Skeletal muscle tissue (tissue), 3 donors: ENCODE measurements at regions not wholly inside any gene's neighbourhood (a gene's known extent, or its start where the extent isn't known, plus 50 kb on each side); places are given as distances from the start of the nearest gene placed in this dataset.
"Not testable (repeated sequence)": the region's sequence is repeated elsewhere in the genome, so short reads cannot be mapped to it uniquely, and the experiment has no call there.

Source experiments
- H3K27ac ChIP-seq: one replicate; pipeline ENCODE4 v1.7.0; 2013; ENCODE audit warnings: mild to moderate bottlenecking, low read depth, low read length, inconsistent platforms
- H3K27me3 ChIP-seq, 3 donors: one replicate each; pipeline ENCODE4 v1.7.0; 2013; ENCODE audit warnings: low read length in 3 of 3; ENCODE audit not compliant: control insufficient read depth in 3 of 3, insufficient read depth in 3 of 3
- H3K36me3 ChIP-seq, 3 donors: one replicate each; pipeline ENCODE4 v1.7.0; 2013; ENCODE audit warnings: low read length in 3 of 3; ENCODE audit not compliant: control insufficient read depth in 3 of 3, insufficient read depth in 3 of 3
- H3K4me1 ChIP-seq, 3 donors: one replicate each; pipeline ENCODE4 v1.7.0; 2013; ENCODE audit warnings: low read length in 3 of 3, mild to moderate bottlenecking in 3 of 3; ENCODE audit not compliant: control insufficient read depth in 3 of 3, insufficient read depth in 3 of 3
- H3K4me3 ChIP-seq, 3 donors: one replicate each; pipeline ENCODE4 v1.7.0; 2013; ENCODE audit warnings: low read length in 3 of 3
- H3K9ac ChIP-seq, 3 donors: one replicate each; pipeline ENCODE4 v1.7.0; 2013; ENCODE audit warnings: low read length in 3 of 3, mild to moderate bottlenecking in 3 of 3, moderate library complexity in 2 of 3, low read depth in 1 of 3
- H3K9me3 ChIP-seq, 3 donors: one replicate each; pipeline ENCODE4 v1.7.0; 2013; ENCODE audit warnings: low read length in 3 of 3; ENCODE audit not compliant: control insufficient read depth in 3 of 3
- donor health status: Osteomylitis.

DNA sequence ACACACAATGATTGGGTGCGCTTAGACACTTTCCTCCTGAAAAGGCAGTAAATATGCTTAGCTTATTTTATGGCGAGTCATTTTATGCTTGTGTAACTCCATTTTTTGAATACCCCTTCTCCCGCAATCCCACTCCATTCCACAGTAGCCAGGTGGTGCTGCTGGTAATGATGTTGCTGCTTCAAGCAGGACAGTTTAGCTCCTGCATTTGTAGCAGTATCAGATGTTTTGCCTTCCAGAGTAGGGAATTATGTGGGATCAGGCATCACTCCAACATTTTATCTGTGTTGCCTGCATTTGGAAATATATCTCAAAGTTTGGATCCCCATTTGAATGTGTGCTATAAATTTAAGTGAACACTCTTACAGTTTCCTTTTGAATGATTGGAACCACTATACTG, 302.1 kb upstream of the SGO1 start:
- H3K36me3 ChIP-seq: no peaks in the 10 kb centered on the region
- H3K4me1 ChIP-seq: no peaks in the 10 kb centered on the region

DNA sequence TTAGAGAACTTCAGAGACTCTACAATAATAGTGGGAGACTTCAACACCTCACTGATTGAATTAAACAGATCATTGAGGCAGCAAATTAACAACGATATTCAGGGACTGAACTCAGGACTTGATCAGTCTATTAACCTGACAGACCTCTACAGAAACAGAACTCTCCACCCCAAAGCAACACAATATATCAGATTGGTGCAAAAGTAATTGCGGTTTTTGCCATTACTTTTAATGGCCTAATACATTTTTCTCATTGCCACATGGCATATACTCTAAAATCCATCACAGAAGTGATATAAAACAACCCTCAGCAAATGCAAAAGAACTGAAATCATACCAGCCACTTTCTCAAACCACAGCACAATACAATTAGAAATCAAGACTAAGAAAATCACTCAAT, 298.1 kb upstream of the SGO1 start:
- peaks cover 0 to 8% (median 0%) of the 10 kb centered on the region in 3 donors for H3K9me3 ChIP-seq
- no peak overlapping the region for H3K4me3 ChIP-seq
- H3K4me1 ChIP-seq: no peaks in the 10 kb centered on the region
- no peak overlapping the region for H3K27ac ChIP-seq
- no peaks in the 10 kb centered on the region for H3K27me3 ChIP-seq
- H3K36me3 ChIP-seq: no peaks in the 10 kb centered on the region
- H3K9ac ChIP-seq: no peak overlapping the region

More for the DNA sequence above, 302.1 kb upstream of the SGO1 start:
- H3K9ac ChIP-seq: no peak overlapping the region
- H3K9me3 ChIP-seq: peaks cover 0 to 8% (median 0%) of the 10 kb centered on the region in 3 donors
- H3K27ac ChIP-seq: no peak overlapping the region
- H3K4me3 ChIP-seq: no peak overlapping the region
- no peaks in the 10 kb centered on the region for H3K27me3 ChIP-seq

GRCh38 chr3:20482350-20482749, 296.3 kb upstream of the SGO1 start:
- Histone ChIP-seq H3K36me3 (no peaks in the 10 kb centered on the region), H3K4me3 (no peak overlapping the region), H3K9me3 (peaks cover 0 to 8% (median 0%) of the 10 kb centered on the region in 3 donors), H3K27me3 (no peaks in the 10 kb centered on the region), H3K4me1 (no peaks in the 10 kb centered on the region), H3K27ac (no peak overlapping the region), H3K9ac (no peak overlapping the region)

DNA sequence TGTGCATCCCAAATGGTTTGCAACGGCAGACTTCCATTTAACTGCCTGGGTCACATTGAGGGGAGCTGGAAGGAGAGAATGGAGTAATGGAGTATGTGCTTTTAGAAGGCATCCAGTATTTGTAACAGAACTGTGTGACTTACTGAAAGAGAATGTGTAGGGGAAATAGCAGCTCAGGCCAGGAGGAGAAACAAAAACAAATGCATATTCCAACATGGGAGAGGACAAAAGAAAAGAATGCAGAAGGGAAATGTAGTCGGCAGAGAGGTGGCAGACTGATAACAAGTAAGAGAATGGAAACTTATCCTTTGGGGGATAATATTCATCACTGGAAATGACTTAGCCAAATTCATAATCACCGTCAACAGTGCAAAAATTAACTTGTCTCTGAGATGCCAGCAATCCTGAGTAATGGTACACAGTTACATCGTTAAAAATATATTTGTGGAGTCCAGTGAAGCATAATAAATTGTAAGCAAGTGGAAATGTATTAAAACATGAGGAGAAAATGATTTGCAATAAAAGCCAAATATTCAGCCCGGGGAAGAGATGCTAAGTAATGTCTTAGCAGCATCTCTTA, 294.9 kb upstream of the SGO1 start:
- no peaks in the 10 kb centered on the region for H3K27me3 ChIP-seq
- no peaks in the 10 kb centered on the region for H3K36me3 ChIP-seq
- H3K4me3 ChIP-seq: no peak overlapping the region
- H3K9ac ChIP-seq: no peak overlapping the region
- no peaks in the 10 kb centered on the region for H3K4me1 ChIP-seq
- H3K9me3 ChIP-seq: peaks cover 0 to 8% (median 0%) of the 10 kb centered on the region in 3 donors
- no peak overlapping the region for H3K27ac ChIP-seq

DNA sequence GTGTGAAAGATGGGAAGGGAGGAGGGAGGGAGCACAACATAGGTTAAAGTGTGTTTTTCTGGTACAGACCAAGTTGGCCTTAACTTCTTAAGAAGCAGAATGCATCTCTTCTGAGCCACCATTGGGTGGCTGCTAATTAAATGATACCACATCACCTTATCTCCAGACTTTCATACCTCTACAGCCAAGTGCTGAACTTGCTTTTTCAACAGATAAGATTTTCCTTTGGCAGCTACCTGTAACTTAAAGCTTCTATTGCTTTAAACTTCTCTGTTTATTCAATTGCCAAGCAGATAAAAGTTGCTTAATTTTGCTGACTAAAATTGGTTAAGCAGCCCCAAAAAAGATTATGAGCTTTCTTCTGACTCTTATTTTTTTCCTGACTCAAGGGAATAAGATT, 292.4 kb upstream of the SGO1 start:
- H3K9ac ChIP-seq: no peak overlapping the region
- H3K27me3 ChIP-seq: no peaks in the 10 kb centered on the region
- H3K36me3 ChIP-seq: no peaks in the 10 kb centered on the region
- peaks cover 0 to 2% (median 0%) of the 10 kb centered on the region in 3 donors for H3K9me3 ChIP-seq
- H3K4me1 ChIP-seq: no peaks in the 10 kb centered on the region
- H3K27ac ChIP-seq: no peak overlapping the region
- H3K4me3 ChIP-seq: no peak overlapping the region

GRCh38 chr3:20464237-20464636, 278.2 kb upstream of the SGO1 start:
- H3K4me1 ChIP-seq: not testable (repeated sequence)

DNA sequence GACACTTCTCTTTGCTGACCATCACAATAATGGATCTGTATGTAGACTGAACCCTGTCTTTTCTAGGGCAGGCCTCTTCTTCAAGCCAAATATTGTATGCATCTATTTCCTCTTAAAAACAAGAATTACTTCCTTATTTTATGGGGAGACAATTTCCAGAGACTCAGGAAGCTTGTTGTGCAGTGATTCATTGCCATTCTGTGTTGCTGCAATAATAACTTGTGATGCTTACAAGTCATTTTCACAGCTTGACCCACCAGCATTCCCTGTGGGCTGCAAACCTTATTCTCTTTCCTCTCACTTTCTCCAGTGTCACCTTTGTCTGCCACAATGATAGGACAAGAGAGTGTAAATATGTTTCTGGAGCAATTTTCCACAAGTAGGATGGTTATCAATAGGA, 276.7 kb upstream of the SGO1 start:
- peaks cover 0 to 4% (median 0%) of the 10 kb centered on the region in 3 donors for H3K9me3 ChIP-seq
- no peak overlapping the region for H3K9ac ChIP-seq
- no peaks in the 10 kb centered on the region for H3K4me1 ChIP-seq
- H3K36me3 ChIP-seq: no peaks in the 10 kb centered on the region
- no peaks in the 10 kb centered on the region for H3K27me3 ChIP-seq
- no peak overlapping the region for H3K27ac ChIP-seq
- no peak overlapping the region for H3K4me3 ChIP-seq

More at GRCh38 chr3:20464237-20464636, 278.2 kb upstream of the SGO1 start:
- not testable (repeated sequence) for H3K9me3 ChIP-seq, H3K27ac ChIP-seq, H3K36me3 ChIP-seq, H3K27me3 ChIP-seq, H3K9ac ChIP-seq, H3K4me3 ChIP-seq

DNA sequence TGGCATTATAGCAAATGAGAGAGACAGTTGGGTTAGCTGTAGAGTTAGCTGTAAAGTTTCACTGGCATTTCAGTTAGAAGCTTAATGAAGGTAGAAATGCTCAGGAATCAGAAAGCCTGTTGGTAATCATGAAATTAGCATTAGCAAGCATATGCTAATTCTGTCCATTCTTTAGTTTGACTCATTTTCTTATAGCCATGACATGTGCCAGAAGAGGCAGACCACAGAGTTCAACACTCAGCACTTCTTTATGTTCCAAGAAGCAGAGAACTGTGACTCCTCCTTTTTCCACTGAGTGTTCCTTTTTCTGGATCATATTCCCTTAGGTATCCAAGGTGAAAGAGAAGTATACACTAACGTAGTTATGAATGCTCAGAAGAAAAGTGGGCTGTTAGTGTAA, 276.2 kb upstream of the SGO1 start:
- Histone ChIP-seq H3K4me1 (no peaks in the 10 kb centered on the region), H3K9ac (no peak overlapping the region), H3K4me3 (no peak overlapping the region), H3K27me3 (no peaks in the 10 kb centered on the region), H3K27ac (no peak overlapping the region), H3K36me3 (no peaks in the 10 kb centered on the region), H3K9me3 (peaks cover 0 to 4% (median 0%) of the 10 kb centered on the region in 3 donors)

GRCh38 chr3:20458994-20459716, 273.1 kb upstream of the SGO1 start:
- no peak overlapping the region for H3K27ac ChIP-seq
- no peaks in the 10 kb centered on the region for H3K36me3 ChIP-seq
- no peaks in the 10 kb centered on the region for H3K9me3 ChIP-seq
- no peaks in the 10 kb centered on the region for H3K27me3 ChIP-seq
- H3K9ac ChIP-seq: no peak overlapping the region
- H3K4me1 ChIP-seq: no peaks in the 10 kb centered on the region
- H3K4me3 ChIP-seq: no peak overlapping the region

DNA sequence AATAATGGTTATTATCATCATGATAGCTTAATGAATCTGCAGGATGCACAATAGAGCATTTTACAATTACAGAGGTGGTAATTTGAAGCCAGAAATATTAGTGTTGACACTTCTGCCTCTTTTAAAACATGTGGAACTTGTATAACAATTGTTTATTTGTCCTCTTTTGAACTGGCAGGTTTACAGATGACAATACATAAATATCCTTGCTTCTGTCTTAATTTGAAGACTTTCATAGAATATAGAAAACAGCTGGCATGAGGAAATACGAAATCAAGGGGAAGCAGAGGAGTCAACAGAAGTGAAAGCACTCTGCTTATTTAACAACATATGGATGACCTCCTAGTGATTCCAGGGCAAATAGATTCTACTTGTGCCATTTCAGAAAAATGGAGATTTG, 270.5 kb upstream of the SGO1 start:
- Histone ChIP-seq H3K9me3 (no peaks in the 10 kb centered on the region), H3K9ac (no peak overlapping the region), H3K4me3 (no peak overlapping the region), H3K27me3 (no peaks in the 10 kb centered on the region), H3K4me1 (no peaks in the 10 kb centered on the region), H3K36me3 (no peaks in the 10 kb centered on the region), H3K27ac (no peak overlapping the region)
